GM20000 (cell line): ENCODE measurements at regions not wholly inside any gene's neighbourhood (a gene's known extent, or its start where the extent isn't known, plus 50 kb on each side); places are given as distances from the start of the nearest gene placed in this dataset.

Source experiments
- DNase-seq: peaks from one replicate; pipeline ENCODE4 v3.0.0; 2012; ENCODE audit warnings: low spot score
- CTCF ChIP-seq: IDR thresholded peaks from 2 replicates; pipeline ENCODE4 v1.5.1; 2012; ENCODE audit warnings: mild to moderate bottlenecking, control low read depth; ENCODE audit errors: extremely low read depth, missing control alignments

DNA sequence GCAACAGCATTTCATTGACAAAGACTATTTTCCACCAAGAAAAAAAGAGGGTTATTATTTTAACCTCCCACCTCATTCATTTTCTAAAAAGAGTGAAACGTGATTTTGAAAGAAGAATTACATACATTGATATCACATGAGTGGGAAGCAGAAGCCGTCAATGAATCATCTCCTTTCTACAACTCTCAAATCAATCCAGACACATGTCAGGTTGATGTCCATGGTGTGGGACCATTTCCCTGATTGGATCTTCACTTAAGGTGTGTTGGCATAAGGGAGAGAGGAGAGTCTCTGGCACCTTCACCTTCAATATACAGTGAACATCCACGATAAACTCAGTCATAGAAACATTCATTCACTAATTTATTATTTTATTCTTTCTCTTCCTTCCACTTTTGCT is 1095.1 kb downstream of the BCL11B start:
- no peak for DNase-seq
- TF ChIP-seq CTCF: no peak

DNA sequence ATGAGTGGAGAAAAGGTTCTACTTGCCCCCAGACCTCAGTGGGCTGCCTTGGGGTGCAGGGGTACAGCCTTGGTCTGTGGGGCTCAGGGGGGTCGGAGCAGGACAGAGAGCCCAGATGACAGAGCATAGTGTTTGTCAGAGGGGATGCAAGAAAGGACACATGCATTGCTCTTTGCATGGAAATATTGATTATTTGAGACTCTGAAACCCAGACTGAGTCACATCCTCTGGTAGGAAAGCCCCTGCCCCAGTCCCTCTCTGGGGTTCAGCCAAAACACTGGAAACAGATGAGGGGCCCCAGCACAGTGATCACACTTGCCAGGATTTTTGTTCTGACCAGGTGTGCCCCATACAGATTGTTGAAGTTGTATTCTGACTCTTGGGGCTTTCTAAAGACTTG is 1094.4 kb downstream of the BCL11B start:
- no peak for DNase-seq
- TF ChIP-seq CTCF: no peak

- no peak for TF ChIP-seq CTCF
- DNase-seq: no peak
Measured at GRCh38 chr14:98181241-98181640, 1090.8 kb downstream of the BCL11B start.

DNA sequence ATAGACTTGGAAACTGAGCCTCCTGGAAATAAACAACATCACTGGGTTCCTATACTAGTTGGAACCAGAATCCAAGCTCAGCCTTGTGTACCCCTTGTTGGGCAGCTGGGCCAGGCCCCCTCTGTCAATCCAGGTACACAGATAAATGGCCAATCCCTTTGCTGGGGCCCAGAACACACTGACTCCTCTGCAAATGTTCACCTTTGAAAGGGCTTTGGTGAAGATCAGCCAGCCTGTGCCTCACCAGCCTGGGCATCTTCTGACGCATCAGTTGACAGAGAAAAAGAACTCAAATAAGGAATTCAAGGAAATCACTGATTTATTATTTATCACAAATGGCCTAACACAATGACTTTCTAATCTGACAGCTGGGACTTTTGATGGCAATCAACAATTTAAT is 1090.2 kb downstream of the BCL11B start:
- no peak for TF ChIP-seq CTCF
- no peak for DNase-seq

- TF ChIP-seq CTCF: no peak
- no peak for DNase-seq
Measured at GRCh38 chr14:98182393-98183055, 1089.5 kb downstream of the BCL11B start.

DNA sequence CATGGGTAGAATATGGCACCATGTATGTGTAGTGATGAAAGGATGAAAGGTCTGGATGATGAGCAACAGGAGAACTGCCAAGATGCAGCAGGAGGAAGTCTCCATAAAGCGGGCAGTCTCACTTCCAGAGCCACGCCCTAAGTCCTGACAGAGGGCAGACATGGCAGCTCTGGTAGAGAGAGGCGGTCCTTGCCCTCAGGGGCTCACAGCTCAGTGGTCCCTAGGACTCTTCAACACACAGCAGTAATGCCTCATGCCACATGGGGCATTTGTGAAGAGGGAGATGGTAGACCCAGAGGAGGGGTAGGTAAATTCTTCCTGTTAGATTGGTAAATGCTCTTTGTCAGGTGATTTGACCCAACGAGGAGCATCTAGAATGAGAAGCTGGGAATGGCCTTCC is 1088.4 kb downstream of the BCL11B start:
- no peak for TF ChIP-seq CTCF
- no peak for DNase-seq

DNA sequence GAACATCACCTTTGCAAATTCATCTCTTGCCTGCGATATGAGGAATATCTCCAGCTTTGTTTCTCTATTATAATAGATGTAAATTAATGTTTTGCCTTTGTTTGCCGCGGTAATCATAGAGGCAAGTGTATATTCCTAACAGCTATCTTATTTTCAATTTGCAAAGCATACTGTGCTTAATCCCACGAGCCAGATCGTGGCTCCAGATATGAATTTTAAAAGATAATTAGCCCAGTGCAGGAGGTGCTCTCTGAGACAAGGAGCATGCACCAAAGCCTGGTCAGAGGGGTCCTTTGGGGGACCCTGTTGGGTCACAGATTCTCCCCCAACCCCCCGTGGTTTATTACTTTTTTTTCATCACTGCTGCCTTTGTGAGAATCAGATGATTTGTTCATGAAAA is 1087.5 kb downstream of the BCL11B start:
- TF ChIP-seq CTCF: no peak
- no peak for DNase-seq
